Tibial artery (tissue), 4 donors: ENCODE measurements at regions not wholly inside any gene's neighbourhood (a gene's known extent, or its start where the extent isn't known, plus 50 kb on each side); places are given as distances from the start of the nearest gene placed in this dataset.

ENCODE experiments used
- DNase-seq, 2 donors: peaks; one replicate each; pipeline ENCODE4 v3.0.0-alpha.2; 2019
- H3K27ac ChIP-seq, 2 donors: fragments of 200-600 bp; sonication (generic) in 1 of 2; 1 replicate in 1 of 2; 2 replicates in 1 of 2; pipeline ENCODE4 v1.5.1; 2018 to 2019; ENCODE audit warnings: mild to moderate bottlenecking in 1 of 2
- H3K27me3 ChIP-seq, 2 donors: fragments of 200-600 bp; sonication (generic) in 1 of 2; one replicate each; pipeline versions ENCODE4 v1.5.1 to v1.6.0; 2016 to 2019
- H3K36me3 ChIP-seq, 3 donors: fragments of 200-600 bp; sonication (generic) in 2 of 3; one replicate each; pipeline ENCODE4 v1.5.1; 2016 to 2019; ENCODE audit warnings: mild to moderate bottlenecking in 2 of 3
- H3K4me1 ChIP-seq, 4 donors: fragments of 200-600 bp; sonication (generic) in 2 of 4; 1 replicate in 3 of 4; 2 replicates in 1 of 4; pipeline ENCODE4 v1.5.1; 2016 to 2019
- H3K4me3 ChIP-seq, 2 donors: fragments of 200-600 bp; sonication (generic) in 1 of 2; 1 replicate in 1 of 2; 2 replicates in 1 of 2; pipeline ENCODE4 v1.5.1; 2018 to 2019; ENCODE audit warnings: mild to moderate bottlenecking in 2 of 2
- H3K9me3 ChIP-seq, 3 donors: fragments of 200-600 bp; sonication (generic) in 1 of 3; one replicate each; pipeline ENCODE4 v1.5.1; 2016 to 2019
- CTCF ChIP-seq, 2 experiments: fragments of 200-600 bp in 1 of 2; fragments of 450-650 bp in 1 of 2; IDR thresholded peaks; one replicate each; pipeline ENCODE4 v1.5.1; 2017 to 2019; ENCODE audit warnings: antibody characterized with exemption in 2 of 2, mild to moderate bottlenecking in 1 of 2, moderate library complexity in 1 of 2
- intact Hi-C: fragments of 100-400 bp; cut with DNase I; formaldehyde crosslinking; loops from one replicate; pipeline ENCODE4 v1.15.0; 2023; ENCODE audit warnings: low total_unique reads

DNA sequence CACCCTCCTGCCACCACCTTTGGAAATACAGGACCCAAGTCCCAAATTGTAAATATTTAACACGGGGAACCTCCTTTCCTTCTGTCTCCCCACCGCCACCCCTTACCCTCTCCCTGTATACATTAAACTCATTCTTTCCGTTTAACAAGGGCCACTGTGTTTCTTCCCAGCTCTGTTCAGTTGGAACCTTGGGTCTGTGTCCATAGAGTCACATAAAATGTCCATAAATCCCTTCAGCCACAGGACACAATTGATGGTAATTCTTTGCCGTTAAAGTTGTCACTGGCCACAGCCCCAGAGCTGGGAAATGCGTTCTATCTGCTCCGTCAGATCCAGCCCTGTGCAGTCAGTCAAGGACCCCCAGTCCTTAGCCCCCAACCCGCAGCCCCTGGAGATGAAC is 49.9 kb upstream of the FZD7 start:
- DNase-seq: no peak
- intact Hi-C loops: no loop called here

More for the DNA sequence above, 49.9 kb upstream of the FZD7 start:
- Histone ChIP-seq H3K27ac (no peak overlapping the region), H3K9me3 (no peaks in the 10 kb centered on the region), H3K4me1 (peaks cover 0 to 18% (median 4%) of the 10 kb centered on the region in 4 donors), H3K4me3 (no peak overlapping the region), H3K27me3 (no peaks in the 10 kb centered on the region), H3K36me3 (no peaks in the 10 kb centered on the region)
- no peak for TF ChIP-seq CTCF (IDR thresholded peaks at IDR 0.05)
